HG02973 (cell line): ENCODE measurements at regions not wholly inside any gene's neighbourhood (a gene's known extent, or its start where the extent isn't known, plus 50 kb on each side); places are given as distances from the start of the nearest gene placed in this dataset.

ENCODE experiments used
- ATAC-seq: cut with Tn5 transposase; IDR thresholded peaks from one replicate; pipeline ENCODE4 v1.9.1; 2021; ENCODE audit warnings: moderate library complexity; ENCODE audit not compliant: unreplicated experiment

- no peak for ATAC-seq
These were observed 85.0 kb downstream of the NUF2 start for GRCh38 chr1:163406772-163407171.

GRCh38 chr1:163408262-163408661, 86.5 kb downstream of the NUF2 start:
- ATAC-seq, result no peak

- no peak for ATAC-seq
These were observed 88.6 kb downstream of the NUF2 start for GRCh38 chr1:163410073-163410999.

- ATAC-seq, result no peak
These were observed 90.5 kb downstream of the NUF2 start for GRCh38 chr1:163412221-163412620.

GRCh38 chr1:163414778-163415177, 93.0 kb downstream of the NUF2 start:
- peak; percentile 95 for ATAC-seq

- no peak for ATAC-seq
These were observed 99.9 kb downstream of the NUF2 start for GRCh38 chr1:163421701-163422100.

- no peak for ATAC-seq
These were observed 101.1 kb downstream of the NUF2 start for GRCh38 chr1:163422738-163423404.

- no peak for ATAC-seq
These were observed 104.9 kb downstream of the NUF2 start for GRCh38 chr1:163426505-163427251.

- ATAC-seq, result no peak
These were observed 105.5 kb downstream of the NUF2 start for GRCh38 chr1:163427279-163427678.

GRCh38 chr1:163436140-163436812, 114.5 kb downstream of the NUF2 start:
- ATAC-seq, result no peak

- no peak for ATAC-seq
These were observed 117.7 kb downstream of the NUF2 start for GRCh38 chr1:163439471-163439870.

GRCh38 chr1:163440090-163440489, 118.3 kb downstream of the NUF2 start:
- no peak for ATAC-seq

GRCh38 chr1:163442231-163442879, 120.6 kb downstream of the NUF2 start:
- no peak for ATAC-seq

- ATAC-seq, result no peak
These were observed 121.1 kb downstream of the NUF2 start for GRCh38 chr1:163442895-163443294.

GRCh38 chr1:163443863-163444262, 122.1 kb downstream of the NUF2 start:
- no peak for ATAC-seq

- ATAC-seq, result no peak
These were observed 122.9 kb downstream of the NUF2 start for GRCh38 chr1:163444665-163445064.

- ATAC-seq, result no peak
These were observed 129.2 kb downstream of the NUF2 start for GRCh38 chr1:163450986-163451385.

GRCh38 chr1:163459539-163459938, 137.8 kb downstream of the NUF2 start:
- ATAC-seq, result no peak

GRCh38 chr1:163467289-163467688, 145.5 kb downstream of the NUF2 start:
- no peak for ATAC-seq
